ELR (cell line): ENCODE measurements at regions not wholly inside any gene's neighbourhood (a gene's known extent, or its start where the extent isn't known, plus 50 kb on each side); places are given as distances from the start of the nearest gene placed in this dataset.

Experiments used
- DNase-seq: peaks from one replicate; pipeline ENCODE4 v3.0.0-alpha.2; 2015; ENCODE audit warnings: low read depth

DNA sequence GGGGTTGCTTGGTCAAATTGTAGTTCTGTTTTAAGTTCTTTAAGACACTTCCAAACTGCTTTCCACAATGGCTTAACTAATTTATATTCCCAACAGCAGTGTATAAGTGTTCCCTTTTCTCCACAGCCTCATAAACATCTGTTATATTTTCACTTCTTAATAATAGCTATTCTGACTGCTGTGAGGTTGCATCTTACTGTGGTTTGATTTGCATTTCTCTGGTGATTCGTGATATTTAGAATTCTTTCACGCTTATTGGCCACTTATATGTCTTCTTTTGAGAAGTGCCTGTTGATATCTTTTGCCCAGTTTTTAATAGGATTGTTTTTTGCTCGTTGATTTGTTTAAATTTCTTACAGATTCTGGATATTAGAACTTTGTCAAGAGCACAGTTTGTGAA lies 278.6 kb upstream of the ITM2A start:
- DNase-seq: no peak

DNA sequence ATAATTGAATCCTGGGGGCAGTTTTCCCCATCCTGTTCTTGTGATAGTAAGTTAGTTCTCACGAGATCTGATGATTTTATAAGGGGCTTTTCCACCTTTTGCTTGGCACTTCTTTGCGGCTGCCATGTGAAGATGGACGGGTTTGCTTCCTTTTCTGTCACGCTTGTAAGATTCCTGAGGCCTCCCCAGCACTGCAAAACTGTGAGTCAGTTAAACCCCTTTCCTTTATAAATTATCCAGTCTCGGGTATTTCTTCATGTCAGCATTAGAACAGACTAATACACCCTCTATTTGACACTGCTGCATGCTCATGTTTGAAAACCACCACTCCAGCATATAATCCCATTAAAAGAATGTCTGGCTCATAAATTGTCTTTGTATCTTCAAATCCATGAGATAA lies 264.4 kb upstream of the ITM2A start:
- no peak for DNase-seq

DNA sequence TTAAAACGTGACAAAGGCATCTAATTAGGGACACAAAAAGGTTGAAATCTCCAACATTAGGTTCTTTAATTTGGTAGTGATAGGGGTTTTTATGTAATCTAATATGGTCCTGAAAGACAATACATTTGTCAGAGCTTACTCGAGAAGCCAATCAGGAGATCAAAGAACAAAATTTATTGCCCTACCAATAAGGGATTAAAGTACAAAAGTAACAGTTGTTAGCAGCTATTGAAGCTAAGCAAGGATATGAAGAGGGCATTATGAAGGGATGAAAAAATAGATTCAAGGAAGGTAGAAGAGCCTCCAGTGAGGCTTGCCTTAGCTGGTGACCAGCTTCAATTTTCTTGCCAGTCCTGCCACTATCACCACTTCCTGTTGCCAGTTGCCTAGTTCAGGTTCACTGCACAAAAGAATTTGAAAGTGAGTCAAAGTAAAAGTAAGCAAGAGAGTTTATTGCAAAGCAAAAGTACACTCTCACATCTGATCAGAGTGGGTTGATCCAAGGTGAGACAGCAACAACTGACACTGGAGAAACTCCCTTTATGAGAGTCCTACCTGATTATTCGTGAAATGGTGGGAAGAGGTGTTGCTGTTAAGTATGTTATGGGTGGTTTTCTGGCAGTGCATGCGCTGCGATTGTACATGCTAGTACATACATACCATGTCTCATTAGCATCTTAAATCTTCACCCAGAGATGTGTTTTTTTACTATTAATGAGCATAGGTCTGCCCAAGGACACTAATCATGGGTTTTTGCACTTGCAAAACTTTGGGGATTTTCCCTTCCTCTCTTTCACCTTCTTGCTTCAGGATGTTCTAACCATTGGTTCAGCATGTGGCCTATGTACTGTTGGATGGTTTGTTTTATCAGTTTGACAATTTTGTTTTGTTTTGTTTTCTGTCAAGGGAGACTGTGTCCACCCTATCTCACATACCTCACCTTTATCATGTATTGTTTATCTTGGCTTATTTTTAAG lies 263.2 kb upstream of the ITM2A start:
- no peak for DNase-seq

DNA sequence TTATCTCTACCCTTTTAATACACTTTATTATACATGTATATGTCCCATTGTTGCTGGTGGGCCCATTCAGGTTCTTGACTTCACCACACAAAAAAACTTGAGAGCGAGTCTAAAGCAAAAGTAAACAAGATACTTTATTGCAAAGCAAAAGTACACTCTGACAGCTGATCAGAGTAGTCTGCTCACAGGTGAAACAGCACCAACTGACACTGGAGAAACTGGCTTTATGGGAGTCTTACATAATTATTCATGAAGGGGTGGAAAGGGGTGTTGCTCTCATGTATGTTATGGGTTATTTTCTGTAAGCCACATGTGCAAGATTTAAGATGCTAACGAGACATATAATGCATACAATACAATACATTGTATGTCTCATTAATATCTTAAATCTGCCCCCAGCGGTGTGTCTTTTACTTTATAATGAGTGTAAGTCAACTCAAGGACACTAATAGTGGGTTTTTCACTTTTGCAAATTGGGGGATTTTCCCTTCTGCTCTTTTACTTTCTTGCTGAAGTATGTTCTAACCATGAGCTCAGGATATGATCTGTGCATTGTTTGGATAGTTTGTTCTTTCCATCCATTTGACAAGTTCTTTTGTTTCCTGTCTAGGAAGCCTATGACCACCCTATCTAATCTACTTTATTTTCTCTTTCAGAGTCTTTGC lies 256.1 kb upstream of the ITM2A start:
- DNase-seq: no peak

DNA sequence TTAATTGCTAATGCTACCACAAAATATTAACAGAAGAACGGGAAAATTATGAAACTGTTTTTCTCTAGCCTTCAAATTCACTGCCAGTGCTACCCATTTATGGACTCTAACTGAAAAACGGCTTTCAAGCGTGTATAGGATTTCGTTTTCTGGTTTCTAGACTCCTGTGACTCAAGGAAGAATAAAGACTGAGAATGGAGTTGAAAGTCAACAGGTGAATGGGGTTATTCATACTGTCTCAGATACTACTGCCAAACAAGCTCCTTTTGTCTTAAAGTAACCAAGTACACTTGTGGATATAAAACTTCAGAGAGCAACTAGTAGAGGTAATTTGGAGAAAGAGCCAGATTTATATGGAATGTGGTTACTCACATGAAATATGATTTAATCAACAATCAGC lies 251.1 kb upstream of the ITM2A start:
- DNase-seq: no peak

DNA sequence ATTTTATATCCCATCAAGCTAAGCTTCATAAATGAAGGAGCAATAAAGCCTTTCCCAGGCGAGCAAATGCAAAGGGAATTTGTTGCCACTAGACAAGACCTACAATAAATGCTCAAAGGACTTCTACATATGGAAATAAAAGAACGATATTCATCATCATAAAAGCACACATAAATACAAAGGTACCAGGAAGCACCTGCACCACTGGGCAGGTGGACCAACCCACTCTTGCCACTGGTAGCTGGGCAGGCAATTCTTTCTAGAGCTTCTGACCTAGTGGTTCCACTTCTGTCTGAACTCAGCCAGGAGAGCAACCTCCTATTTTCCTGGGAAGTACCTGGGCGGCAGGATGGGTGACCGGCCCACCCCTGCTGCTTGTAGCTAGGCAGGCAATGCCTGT lies 237.2 kb upstream of the ITM2A start:
- no peak for DNase-seq

DNA sequence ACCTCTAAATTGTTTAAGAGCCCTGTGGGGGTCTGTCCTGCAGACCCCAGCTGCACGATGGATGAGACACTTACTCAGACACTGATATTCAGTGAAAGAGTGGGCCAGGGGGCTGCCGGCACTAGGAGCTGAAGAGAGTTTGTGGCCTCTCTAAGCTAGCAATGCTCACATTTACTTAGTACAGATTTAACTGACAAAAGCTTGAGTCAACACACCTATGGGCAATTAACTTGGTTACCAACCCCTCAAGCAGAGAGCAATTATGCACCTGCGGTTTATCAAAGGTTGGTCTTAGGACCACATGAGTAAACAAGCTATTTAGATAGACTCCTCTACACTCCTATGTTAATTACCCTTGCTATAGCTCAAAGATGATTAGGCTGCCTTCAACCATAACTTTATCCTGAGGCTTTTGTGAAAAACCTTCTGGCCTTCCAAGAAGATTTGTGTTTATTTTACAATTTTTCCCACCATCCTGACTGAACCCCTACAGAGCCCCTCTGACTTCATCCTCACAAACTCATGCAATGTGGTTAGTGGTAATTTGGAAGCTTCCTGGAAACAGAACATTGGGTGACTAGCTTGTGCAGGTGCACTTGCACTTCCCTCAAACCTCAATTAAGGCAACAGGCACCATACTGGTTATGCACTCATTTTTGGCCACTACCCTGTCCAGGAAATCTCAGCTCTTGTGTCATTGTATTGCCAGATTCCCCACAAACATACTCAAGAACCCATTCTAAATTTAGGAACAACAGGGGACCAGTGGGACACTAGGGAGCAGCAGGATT lies 234.4 kb upstream of the ITM2A start:
- no peak for DNase-seq

DNA sequence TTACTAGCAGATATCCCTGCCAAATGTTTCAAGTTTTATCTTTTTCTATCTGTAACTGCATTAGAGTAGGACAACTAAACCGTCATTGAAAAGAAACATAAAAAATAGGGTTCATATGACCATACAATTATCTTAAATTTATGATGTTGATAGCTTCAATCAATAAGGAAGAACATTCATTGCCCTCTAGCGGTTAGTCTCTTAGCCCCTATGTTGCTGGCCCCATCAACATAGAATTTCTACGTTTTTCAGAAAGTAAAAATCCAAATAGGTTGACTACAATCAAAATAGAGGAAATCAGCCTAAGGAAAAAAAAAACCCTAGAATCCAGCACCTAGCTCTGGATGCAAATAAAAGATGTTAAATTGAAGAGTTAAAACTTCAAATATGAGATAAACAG lies 225.1 kb upstream of the ITM2A start:
- DNase-seq: peak; percentile 0

DNA sequence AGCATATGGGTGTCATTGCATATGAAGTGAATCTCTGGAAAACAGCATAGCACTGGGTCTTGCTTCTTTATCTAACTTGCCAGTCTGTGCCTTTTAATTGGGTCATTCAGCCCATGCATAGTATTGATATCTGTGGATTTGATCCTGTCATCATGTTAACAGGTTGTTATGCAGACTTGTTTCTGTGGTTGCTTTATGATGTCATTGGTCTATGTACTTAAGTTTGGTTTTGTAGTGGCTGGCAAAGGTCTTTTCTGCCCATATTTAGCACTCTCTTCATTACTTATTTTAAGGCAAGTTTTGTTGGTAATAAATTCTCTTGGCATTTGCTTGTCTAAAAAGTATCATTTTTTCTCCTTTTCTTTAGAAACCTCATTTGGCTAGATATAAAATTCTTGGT lies 221.1 kb upstream of the ITM2A start:
- DNase-seq: no peak

DNA sequence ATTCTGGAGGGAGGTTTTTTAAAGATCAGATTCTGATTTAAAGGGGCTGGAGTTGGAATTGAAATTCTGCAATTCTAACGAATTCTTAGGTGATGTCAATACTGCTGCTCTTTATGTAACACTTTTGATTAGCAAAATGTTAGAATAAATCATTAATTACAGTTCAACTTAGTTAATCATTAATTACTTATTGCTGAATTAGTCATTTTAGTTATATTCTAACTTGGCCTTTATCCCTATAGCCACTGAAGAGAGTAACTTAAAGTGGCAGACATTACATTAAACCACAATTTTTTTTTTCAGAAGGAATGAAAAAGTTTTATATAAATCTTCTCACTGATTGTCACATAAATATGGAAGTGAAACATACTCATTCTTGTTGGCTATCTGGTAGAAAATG lies 206.6 kb upstream of the ITM2A start:
- no peak for DNase-seq

DNA sequence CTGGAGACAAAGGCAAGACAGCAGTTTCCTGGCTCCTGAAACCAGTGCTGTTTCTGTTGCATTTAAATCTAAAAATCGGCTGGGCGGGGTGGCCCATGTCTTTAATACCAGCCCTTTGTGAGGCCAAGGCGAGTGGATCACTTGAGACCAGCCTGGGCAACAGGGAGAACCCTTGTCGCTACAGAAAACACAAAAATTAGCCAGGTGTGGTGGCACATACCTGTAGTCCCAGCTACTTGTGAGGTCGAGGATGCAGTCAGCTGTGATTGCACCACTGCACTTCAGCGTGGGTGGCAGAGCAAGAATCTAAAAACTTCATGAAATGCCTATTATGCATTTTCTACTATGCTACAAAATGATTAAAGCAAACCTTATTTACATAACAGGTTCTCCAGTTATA lies 205.4 kb upstream of the ITM2A start:
- no peak for DNase-seq

DNA sequence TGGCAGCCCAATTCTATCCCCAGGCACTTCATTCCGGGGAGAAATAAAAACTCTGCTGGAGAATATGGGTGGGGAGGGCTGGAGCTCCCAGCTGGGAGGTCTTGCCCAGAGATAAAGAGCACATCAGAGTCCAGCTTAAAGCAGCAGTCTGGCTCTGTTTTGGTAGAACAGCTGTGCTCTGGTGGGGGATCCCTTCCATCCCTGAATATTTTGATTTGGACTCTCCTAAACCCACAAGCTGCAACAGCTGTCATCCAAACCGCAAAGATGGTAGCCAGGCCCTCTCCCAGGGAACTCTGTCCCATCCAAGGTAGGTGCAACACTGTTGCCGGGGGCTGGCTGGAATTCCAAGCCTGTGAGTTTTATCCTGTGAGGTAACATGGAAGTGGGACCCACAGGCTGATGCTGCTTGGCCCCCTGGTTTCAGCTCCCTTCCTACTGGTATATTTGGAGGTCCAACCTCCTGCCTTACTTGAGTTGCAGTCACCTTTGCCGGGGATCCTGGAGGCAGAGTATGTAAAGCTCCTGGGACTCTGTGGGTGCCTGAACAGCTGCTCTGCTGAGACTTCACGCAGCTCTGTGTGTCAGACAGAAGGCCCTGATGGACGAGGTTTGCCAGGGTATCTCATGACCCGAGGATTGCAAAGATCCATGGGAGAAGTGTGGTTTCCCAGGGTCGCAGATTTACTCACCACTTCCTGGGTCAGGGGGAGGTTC lies 203.5 kb upstream of the ITM2A start:
- no peak for DNase-seq

DNA sequence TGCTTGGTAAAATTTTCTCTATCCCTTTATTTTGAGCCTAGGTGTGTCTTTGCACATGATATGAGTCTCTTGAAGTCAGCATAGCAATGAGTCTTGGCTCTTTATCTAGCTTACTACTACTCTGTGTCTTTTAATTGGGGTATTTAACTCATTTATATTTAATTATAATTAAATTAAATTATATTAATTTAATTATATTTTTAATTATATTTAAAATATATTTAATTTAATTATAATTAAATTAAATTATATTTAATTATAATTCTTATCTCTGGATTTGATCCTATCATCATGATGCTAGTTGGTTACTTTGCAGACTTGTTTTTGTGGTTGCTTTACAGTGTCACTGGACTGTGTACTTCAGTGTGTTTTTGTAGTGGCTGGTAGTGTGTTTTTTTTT lies 201.2 kb upstream of the ITM2A start:
- DNase-seq: no peak

DNA sequence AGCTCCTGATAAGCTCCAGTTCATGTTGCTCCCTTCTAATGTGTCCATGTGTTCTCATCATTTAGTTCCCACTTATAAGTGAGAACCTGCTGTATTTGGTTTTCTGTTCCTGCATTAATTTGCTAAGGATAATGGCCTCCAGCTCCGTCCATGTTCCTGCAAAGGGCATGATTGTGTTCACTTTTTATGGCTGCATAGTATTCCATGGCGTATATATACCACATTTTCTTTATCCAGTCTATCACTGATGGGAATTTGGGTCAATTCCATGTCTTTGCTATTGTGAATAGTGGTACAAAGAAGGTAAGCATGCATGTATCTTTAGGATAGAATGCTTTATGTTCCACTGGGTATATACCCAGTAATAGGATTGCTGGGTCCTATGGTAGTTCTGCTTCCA lies 197.2 kb upstream of the ITM2A start:
- no peak for DNase-seq

DNA sequence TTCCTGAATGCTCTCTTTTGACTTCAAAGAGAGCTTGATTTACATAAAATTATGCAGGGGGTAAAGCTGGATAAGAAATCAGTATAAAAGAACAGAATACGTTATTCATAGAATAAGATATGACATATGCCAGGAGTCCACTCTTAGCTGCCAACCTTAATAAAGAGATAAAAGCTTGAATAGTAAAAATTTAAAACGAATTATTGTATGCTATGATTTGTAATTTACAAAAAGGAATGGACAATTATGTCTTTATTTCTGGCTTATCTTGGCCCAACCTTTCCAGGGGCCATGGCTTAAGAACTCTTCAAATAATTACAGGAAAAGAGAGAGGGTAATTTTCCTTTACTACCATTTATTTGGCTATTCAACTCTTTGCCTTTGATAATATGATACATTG lies 192.2 kb upstream of the ITM2A start:
- no peak for DNase-seq

DNA sequence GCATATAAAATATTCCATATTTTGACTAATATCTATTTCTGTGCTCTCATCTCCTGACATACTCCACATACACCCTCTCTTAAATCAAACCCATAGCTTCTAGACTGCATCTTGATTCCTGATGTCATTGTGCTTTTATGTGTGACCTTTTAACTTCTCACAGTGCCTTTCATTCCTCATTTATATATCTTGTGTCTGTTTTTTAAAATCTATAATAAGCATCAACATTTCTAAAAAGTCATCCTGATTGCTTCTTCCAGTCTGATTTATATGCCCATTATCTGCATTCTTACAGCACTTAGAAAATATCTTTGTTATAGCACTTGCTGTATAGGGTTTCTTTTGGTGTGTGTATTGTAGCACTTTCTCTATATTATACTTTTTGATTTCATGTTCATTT lies 190.1 kb upstream of the ITM2A start:
- DNase-seq: no peak

DNA sequence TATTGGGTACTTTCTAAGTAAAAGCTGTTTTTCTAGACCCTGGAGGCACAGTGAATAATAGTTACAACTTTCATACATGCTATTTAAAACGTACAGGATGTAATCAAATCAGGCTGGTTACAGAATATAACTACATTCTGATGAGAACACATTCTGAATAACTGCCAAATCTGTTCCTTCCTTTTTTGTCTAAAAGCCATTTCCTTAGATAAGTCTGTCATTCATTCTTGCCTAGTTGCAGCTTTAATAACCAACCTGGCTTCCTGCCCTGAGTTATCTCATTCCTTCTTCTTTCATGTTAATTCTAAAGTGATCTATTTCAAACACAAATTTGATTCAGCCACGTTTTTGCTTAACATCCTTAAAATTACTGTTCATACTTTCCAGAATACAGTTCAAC lies 189.7 kb upstream of the ITM2A start:
- no peak for DNase-seq

DNA sequence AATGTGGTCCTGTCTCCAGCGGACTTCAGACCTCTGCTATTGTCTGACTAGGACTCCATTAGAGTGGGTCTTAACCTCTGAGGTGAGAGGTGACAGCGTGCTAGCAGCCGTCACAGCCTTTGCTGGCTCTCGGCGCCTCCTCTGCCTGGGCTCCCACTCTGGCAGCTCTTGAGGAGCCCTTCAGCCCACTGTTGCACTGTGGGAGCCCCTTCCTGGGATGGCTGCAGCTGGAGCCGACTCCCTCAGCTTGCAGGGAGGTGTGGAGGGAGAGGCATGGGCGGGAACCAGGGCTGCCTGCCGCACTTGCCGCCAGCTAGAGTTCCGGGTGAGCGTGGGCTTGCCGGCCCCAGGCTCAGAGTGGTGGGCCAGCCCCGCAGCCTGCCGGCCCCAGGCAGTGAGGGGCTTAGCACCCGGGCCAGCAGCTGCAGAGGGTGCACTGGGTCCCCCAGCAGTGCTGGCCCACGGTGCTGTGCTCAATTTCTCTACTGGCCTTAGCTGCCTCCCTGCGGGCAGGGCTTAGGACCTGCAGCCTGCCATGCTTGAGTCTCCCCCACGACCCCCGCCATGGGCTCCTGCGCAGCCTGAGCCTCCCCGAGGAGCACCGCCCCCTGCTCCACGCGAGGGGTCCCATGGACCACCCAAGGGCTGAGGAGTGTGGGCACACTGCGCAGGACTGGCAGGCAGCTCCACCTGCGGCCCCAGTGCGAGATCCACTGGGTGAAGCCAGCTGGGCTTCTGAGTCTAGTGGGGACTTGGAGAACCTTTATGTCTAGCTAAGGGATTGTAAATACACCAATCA lies 163.4 kb upstream of the ITM2A start:
- DNase-seq: no peak

DNA sequence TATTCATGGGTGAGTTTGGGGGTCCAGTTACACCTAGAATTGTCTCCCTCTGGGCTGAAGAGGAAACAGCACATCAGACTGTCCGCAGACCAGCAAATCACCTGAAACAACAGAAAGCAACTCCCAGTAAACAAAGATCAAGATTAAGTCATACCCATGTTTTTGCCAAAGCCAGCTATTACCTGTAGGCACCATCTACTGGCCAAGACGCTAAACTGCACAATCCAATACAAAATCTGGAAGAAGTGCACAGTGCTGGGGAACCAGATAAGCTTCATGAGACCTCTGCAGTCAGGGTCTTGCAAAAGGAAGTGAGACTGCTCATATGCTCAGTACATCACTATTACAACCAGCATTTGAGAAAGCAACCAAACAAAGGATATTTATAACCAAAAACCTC lies 157.5 kb upstream of the ITM2A start:
- peak; percentile 0 for DNase-seq

DNA sequence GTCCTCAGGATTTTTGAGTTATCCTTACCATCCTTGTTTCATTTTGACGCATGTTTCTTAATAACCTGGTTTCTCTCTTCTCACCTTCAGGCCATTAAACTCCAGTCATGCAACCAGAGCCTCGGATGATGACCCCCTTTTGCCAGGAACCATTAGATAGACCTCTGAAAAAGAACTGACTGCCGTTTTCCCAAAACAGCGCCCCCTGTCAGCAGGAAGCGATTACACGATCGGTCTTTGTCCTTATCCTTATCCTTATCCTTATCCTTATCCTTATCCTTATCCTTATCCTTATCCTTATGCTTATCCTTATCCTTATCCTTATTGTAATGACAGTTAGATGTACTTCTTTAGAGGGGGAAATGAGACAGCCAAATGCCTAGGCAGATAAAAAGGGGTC lies 148.4 kb upstream of the ITM2A start:
- DNase-seq: no peak

DNA sequence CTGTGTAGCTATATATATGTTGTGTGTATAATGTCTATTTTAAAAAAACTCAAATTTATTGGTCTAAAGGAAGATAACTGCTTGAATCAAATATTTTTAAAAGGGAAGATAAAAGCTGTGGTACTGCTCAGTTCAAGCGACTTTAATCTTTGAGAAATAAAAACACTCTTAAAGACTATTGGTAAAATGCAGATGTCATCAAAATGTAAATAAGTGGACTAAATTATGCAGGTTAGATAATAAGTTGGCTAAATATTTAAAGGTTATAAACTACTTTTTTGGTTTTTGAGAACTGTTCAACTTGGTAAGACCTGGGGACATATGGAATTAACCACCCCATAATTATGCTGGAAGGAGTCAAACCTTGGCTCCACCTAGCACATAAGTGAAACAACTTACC lies 144.7 kb upstream of the ITM2A start:
- DNase-seq: no peak
